Esophagus squamous epithelium (tissue), 5 donors: ENCODE measurements at regions not wholly inside any gene's neighbourhood (a gene's known extent, or its start where the extent isn't known, plus 50 kb on each side); places are given as distances from the start of the nearest gene placed in this dataset.

Experiments used
- DNase-seq: peaks from one replicate; lab custom pipeline; 2025; lab: John Stamatoyannopoulos, UW
- H3K27ac ChIP-seq, 4 donors: fragments of 200-600 bp; sonication (generic); one replicate each; pipeline ENCODE4 v1.5.1; 2016 to 2019; ENCODE audit warnings: mild to moderate bottlenecking in 1 of 4
- H3K27me3 ChIP-seq, 4 donors: fragments of 200-600 bp; sonication (generic); 1 replicate in 3 of 4; 2 replicates in 1 of 4; pipeline versions ENCODE4 v1.5.1 to v1.6.0; 2017 to 2021; ENCODE audit warnings: antibody characterized with exemption in 1 of 4
- H3K36me3 ChIP-seq, 3 donors: fragments of 200-600 bp; sonication (generic); one replicate each; pipeline ENCODE4 v1.5.1; 2016 to 2019
- H3K4me1 ChIP-seq, 3 donors: fragments of 200-600 bp; sonication (generic); one replicate each; pipeline ENCODE4 v1.5.1; 2017 to 2019
- H3K4me3 ChIP-seq, 4 donors: fragments of 200-600 bp; sonication (generic); 1 replicate in 3 of 4; 2 replicates in 1 of 4; pipeline ENCODE4 v1.5.1; 2016 to 2019; ENCODE audit warnings: mild to moderate bottlenecking in 2 of 4, moderate library complexity in 1 of 4
- H3K9me3 ChIP-seq, 3 donors: fragments of 200-600 bp; sonication (generic); one replicate each; pipeline ENCODE4 v1.5.1; 2016 to 2019
- CTCF ChIP-seq, 6 experiments: fragments of 450-650 bp in 4 of 6; fragments of 200-600 bp in 2 of 6; sonication (generic) in 2 of 6; IDR thresholded peaks; one replicate each; pipeline ENCODE4 v1.5.1; 2016 to 2019; ENCODE audit warnings: antibody characterized with exemption in 6 of 6, mild to moderate bottlenecking in 4 of 6, moderate library complexity in 4 of 6
- POLR2A ChIP-seq, 4 donors: fragments of 450-650 bp; IDR thresholded peaks; one replicate each; pipeline ENCODE4 v1.6.1; 2017; ENCODE audit warnings: antibody characterized with exemption in 4 of 4, mild to moderate bottlenecking in 4 of 4, moderate library complexity in 3 of 4
- WGBS, 2 donors: methylation state at CpG; one replicate each; pipeline ENCODE4 v1.1.5; 2018; 5-methylcytosine and 5-hydroxymethylcytosine counted together
- intact Hi-C: fragments of 100-400 bp; cut with DNase I; formaldehyde crosslinking; loops from one replicate; pipeline ENCODE4 v1.15.0; 2022
- donor health status: DM: yes; HTN: yes; CAD: no.

DNA sequence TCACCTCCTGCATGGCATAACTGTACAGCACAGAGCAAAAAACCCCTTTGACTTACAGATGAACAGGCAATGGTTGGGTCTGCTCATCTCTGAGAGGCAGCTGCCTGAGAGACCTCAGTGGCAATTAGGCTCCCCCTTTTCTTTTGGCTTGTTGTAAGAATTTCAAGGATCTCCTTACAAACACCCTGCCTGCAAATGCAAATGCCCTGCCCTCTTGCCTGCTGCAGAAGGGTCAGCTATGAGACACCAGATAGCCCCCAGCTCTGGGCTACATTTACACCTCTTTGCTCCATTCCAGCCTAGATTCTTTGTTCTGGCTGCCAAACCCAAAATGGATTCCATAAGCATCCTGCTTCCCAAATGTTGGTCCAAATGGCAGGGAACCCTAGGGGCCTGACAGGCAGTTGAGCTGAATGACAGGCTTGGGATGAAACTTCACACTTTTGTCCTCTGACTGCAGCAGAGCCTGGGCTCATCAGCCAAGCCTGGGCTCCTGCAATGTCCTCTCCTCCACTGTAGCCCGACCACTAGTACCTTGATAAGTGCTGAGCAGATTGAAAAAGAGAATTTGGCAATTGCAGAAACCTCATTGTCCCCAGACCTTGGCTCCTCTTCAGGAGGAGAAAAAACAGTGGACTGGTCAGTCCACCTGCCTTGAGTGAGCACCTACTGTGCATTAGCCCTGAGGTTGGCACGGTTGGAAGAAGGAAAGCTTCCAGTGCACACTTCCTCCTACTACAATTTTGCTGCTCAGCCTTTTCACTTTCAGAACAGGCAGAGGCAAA is 678.3 kb downstream of the BCL11A start:
- WGBS, 2 donors = 67 to 73% methylated on average over 1 to 2 of the region's 2 CpGs
- Histone ChIP-seq H3K4me1 (no peaks in the 10 kb centered on the region), H3K27ac (no peak overlapping the region), H3K27me3 (no peaks in the 10 kb centered on the region), H3K36me3 (no peaks in the 10 kb centered on the region), H3K4me3 (no peak overlapping the region), H3K9me3 (no peaks in the 10 kb centered on the region)
- intact Hi-C loops = no loop called here
- no peak for DNase-seq
- no peak for TF ChIP-seq POLR2A (IDR thresholded peaks at IDR 0.05)
- no peak for TF ChIP-seq CTCF (IDR thresholded peaks at IDR 0.05)

- Histone ChIP-seq H3K9me3 (no peaks in the 10 kb centered on the region), H3K27me3 (no peaks in the 10 kb centered on the region), H3K4me3 (no peak overlapping the region), H3K4me1 (no peaks in the 10 kb centered on the region), H3K36me3 (no peaks in the 10 kb centered on the region), H3K27ac (no peak overlapping the region)
- DNase-seq = no peak
- 78 to 79% methylated on average over 7 of the region's 7 CpGs for WGBS, 2 donors
- intact Hi-C loops = no loop called here
- TF ChIP-seq CTCF (IDR thresholded peaks at IDR 0.05) = no peak
- TF ChIP-seq POLR2A (IDR thresholded peaks at IDR 0.05) = no peak
These were observed 679.1 kb downstream of the BCL11A start for GRCh38 chr2:59874361-59874760.

DNA sequence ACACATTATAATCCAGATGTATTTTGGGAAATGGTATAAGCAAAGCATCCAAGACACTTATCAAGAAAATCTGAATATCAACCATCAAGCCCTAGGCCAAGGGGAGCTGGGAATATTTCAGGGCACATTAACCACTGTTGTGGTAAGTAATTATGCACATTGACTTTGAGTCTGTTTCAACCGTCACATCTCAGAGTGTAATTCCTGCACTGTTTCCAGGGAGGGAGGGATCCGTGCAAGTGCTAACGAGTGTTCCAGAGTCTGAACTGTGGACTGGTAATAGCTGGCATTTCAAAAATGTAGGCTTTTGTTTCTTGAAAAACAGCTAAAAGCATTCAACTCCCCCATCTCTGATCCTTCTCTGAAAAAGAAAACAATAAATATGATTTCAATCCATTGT is 681.6 kb downstream of the BCL11A start:
- intact Hi-C loops = no loop called here
- H3K9me3 ChIP-seq = no peaks in the 10 kb centered on the region
- H3K27me3 ChIP-seq = no peaks in the 10 kb centered on the region
- H3K4me1 ChIP-seq = no peaks in the 10 kb centered on the region
- no peak for DNase-seq
- H3K27ac ChIP-seq = no peak overlapping the region
- TF ChIP-seq CTCF (IDR thresholded peaks at IDR 0.05) = no peak
- TF ChIP-seq POLR2A (IDR thresholded peaks at IDR 0.05) = no peak
- 27 to 40% methylated on average over 3 of the region's 3 CpGs for WGBS, 2 donors
- H3K36me3 ChIP-seq = no peaks in the 10 kb centered on the region
- no peak overlapping the region for H3K4me3 ChIP-seq

DNA sequence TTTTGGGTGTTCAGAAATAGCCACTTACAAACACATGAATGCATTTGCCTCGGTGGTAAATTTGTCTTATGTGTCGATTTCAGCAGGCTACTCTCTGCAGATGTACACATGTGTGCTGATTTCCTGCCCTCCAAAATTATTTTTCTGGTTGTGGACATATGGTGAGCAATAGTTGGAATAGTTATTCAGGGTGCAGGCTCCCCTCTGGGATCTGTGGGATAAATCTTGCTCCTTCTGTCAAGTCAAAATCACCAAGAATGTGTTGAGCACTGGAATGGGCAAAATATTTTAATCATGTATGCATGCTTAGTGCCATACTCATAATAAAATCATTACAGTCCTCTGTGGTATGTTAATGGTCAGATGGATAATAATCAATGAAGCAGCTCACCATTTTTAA is 684.5 kb downstream of the BCL11A start:
- no peaks in the 10 kb centered on the region for H3K9me3 ChIP-seq
- no peak overlapping the region for H3K4me3 ChIP-seq
- WGBS, 2 donors = 83 to 93% methylated on average over 2 of the region's 2 CpGs
- no peaks in the 10 kb centered on the region for H3K27me3 ChIP-seq
- H3K36me3 ChIP-seq = no peaks in the 10 kb centered on the region
- no peak for TF ChIP-seq CTCF (IDR thresholded peaks at IDR 0.05)
- no peak for TF ChIP-seq POLR2A (IDR thresholded peaks at IDR 0.05)
- no peak overlapping the region for H3K27ac ChIP-seq
- H3K4me1 ChIP-seq = no peaks in the 10 kb centered on the region
- intact Hi-C loops = no loop called here
- no peak for DNase-seq

DNA sequence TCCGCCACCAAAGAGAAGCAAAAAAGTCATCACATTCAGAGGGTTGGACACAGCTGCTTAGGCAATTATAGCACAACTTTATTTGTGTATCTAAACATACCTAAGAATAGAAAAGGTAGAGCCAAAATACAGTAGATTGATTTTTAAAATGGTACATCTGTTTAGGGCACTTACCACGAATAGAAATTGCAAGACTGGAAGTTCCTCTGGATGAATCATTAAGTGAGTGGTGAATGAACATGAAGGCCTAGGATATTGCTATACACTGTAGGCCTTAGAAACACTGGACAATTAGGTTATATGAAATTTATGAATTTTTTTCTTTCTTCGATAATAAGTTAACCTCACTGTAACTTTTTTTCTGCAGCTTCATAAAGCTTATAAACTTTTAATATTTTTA is 687.0 kb downstream of the BCL11A start:
- no peak overlapping the region for H3K4me3 ChIP-seq
- DNase-seq = no peak
- 72 to 81% methylated on average over 3 of the region's 3 CpGs for WGBS, 2 donors
- H3K4me1 ChIP-seq = no peaks in the 10 kb centered on the region
- intact Hi-C loops = no loop called here
- H3K36me3 ChIP-seq = no peaks in the 10 kb centered on the region
- peaks cover 0 to 3% (median 0%) of the 10 kb centered on the region in 3 donors for H3K9me3 ChIP-seq
- TF ChIP-seq POLR2A (IDR thresholded peaks at IDR 0.05) (no peak), CTCF (IDR thresholded peaks at IDR 0.05) (no peak)
- no peaks in the 10 kb centered on the region for H3K27me3 ChIP-seq
- H3K27ac ChIP-seq = no peak overlapping the region
